HEK293 (cell line): ENCODE measurements at regions not wholly inside any gene's neighbourhood (a gene's known extent, or its start where the extent isn't known, plus 50 kb on each side); places are given as distances from the start of the nearest gene placed in this dataset.

Experiments used
- FEZF1 ChIP-seq: fragments of 450-650 bp; formaldehyde crosslinking; IDR thresholded peaks from 2 replicates; pipeline ENCODE4 v1.5.1; 2016; ENCODE audit warnings: missing biosample characterization, missing genetic modification characterization
- GLI4 ChIP-seq: fragments of 450-650 bp; formaldehyde crosslinking; IDR thresholded peaks from 2 replicates; pipeline ENCODE4 v1.5.1; 2016; ENCODE audit warnings: missing biosample characterization, missing genetic modification characterization
- KLF7 ChIP-seq: fragments of 450-650 bp; formaldehyde crosslinking; IDR thresholded peaks from 2 replicates; pipeline ENCODE4 v1.5.1; 2016; ENCODE audit warnings: missing biosample characterization, missing genetic modification characterization, borderline replicate concordance
- ZNF433 ChIP-seq: fragments of 450-650 bp; formaldehyde crosslinking; IDR thresholded peaks from 2 replicates; pipeline ENCODE4 v1.5.1; 2016; ENCODE audit warnings: missing biosample characterization, missing genetic modification characterization, low read depth
- TF ChIP-seq, protein P1 (sequence below): fragments of 450-650 bp; formaldehyde crosslinking; IDR thresholded peaks from 2 replicates; pipeline ENCODE4 v1.5.1; 2016; ENCODE audit warnings: missing biosample characterization, missing genetic modification characterization

DNA sequence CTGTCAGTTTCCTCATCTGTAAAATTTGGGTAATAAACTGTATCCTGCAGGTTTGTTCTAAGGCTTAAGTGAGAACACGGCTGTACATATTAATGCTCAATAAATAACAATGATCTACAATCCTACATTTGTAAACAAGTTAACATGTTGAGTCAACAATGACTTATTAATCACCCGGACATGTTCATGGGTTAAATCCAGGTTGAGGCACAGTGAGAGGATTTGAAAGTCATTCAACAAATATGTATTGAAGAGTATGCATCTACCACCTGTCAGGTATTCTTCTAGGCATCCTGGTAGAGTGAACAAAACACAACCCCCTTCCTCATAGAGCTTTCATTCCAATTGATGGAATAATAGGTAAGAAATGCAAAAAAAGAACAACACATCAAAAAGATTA, 554.7 kb upstream of the SLC35B3 start:
- TF ChIP-seq GLI4 (tag by site-specific recombination) (no peak), ZNF433 (tag by site-specific recombination) (no peak), KLF7 (tag by site-specific recombination) (no peak), FEZF1 (tag by site-specific recombination) (no peak)
- TF ChIP-seq, protein P1, sequence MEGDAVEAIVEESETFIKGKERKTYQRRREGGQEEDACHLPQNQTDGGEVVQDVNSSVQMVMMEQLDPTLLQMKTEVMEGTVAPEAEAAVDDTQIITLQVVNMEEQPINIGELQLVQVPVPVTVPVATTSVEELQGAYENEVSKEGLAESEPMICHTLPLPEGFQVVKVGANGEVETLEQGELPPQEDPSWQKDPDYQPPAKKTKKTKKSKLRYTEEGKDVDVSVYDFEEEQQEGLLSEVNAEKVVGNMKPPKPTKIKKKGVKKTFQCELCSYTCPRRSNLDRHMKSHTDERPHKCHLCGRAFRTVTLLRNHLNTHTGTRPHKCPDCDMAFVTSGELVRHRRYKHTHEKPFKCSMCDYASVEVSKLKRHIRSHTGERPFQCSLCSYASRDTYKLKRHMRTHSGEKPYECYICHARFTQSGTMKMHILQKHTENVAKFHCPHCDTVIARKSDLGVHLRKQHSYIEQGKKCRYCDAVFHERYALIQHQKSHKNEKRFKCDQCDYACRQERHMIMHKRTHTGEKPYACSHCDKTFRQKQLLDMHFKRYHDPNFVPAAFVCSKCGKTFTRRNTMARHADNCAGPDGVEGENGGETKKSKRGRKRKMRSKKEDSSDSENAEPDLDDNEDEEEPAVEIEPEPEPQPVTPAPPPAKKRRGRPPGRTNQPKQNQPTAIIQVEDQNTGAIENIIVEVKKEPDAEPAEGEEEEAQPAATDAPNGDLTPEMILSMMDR: no peak
